ENCODE measurements at regions not wholly inside any gene's neighbourhood (a gene's known extent, or its start where the extent isn't known, plus 50 kb on each side); places are given as distances from the start of the nearest gene placed in this dataset.

DNA sequence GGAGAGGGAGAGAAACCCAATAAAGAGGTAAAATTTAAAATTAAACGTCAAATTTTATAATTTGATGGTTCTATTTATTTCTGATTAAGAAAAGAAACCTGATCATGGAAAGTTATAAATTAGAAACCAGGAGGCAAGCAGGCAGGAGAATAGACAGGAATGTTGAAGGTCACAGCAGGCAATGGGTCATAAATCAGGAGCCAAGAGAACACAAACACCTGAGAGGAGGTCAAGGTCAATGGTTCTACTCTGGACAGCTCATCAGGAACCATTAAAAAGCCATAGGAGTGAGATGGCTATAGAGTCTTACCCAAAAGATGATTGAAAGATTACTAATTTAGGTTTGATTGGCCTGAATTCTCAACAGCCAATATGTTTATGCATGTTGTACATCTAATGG is 126.9 kb upstream of the HCCS start:
- no peak for TF ChIP-seq EZH2 (IDR thresholded peaks at IDR 0.05; ENCODE audit: borderline replicate concordance, low read length)
- TF ChIP-seq, protein P1, sequence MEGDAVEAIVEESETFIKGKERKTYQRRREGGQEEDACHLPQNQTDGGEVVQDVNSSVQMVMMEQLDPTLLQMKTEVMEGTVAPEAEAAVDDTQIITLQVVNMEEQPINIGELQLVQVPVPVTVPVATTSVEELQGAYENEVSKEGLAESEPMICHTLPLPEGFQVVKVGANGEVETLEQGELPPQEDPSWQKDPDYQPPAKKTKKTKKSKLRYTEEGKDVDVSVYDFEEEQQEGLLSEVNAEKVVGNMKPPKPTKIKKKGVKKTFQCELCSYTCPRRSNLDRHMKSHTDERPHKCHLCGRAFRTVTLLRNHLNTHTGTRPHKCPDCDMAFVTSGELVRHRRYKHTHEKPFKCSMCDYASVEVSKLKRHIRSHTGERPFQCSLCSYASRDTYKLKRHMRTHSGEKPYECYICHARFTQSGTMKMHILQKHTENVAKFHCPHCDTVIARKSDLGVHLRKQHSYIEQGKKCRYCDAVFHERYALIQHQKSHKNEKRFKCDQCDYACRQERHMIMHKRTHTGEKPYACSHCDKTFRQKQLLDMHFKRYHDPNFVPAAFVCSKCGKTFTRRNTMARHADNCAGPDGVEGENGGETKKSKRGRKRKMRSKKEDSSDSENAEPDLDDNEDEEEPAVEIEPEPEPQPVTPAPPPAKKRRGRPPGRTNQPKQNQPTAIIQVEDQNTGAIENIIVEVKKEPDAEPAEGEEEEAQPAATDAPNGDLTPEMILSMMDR (IDR thresholded peaks at IDR 0.05; ENCODE audit: low read length): no peak
- no peak overlapping the region for H2AFZ ChIP-seq (ENCODE audit: low read length)
- no peaks in the 10 kb centered on the region for H3K27me3 ChIP-seq (ENCODE audit: insufficient read depth, low read length)
- no peak overlapping the region for H3K4me3 ChIP-seq (ENCODE audit: low read depth, low read length, poor library complexity, severe bottlenecking)
- no peak overlapping the region for H3K27ac ChIP-seq (ENCODE audit: low read depth, low read length, poor library complexity, severe bottlenecking)
- no peaks in the 10 kb centered on the region for H3K9me2 ChIP-seq (ENCODE audit: low read depth, low read length)
- H3K9me3 ChIP-seq (ENCODE audit: low read length): no peaks in the 10 kb centered on the region
- no peaks in the 10 kb centered on the region for H3K36me3 ChIP-seq (ENCODE audit: insufficient read depth, low read length)
- H3F3A ChIP-seq (ENCODE audit: insufficient read depth, low read length): no peaks in the 10 kb centered on the region
- H3K9ac ChIP-seq (ENCODE audit: low read length): no peak overlapping the region
- no peaks in the 10 kb centered on the region for H3K4me1 ChIP-seq (ENCODE audit: insufficient read depth, low read length, severe bottlenecking)
- no peak overlapping the region for H3K4me2 ChIP-seq (ENCODE audit: low read length)
- no peaks in the 10 kb centered on the region for H4K20me1 ChIP-seq (ENCODE audit: insufficient read depth, low read length)
- H3K79me2 ChIP-seq (ENCODE audit: insufficient read depth, low read length): no peaks in the 10 kb centered on the region

DNA sequence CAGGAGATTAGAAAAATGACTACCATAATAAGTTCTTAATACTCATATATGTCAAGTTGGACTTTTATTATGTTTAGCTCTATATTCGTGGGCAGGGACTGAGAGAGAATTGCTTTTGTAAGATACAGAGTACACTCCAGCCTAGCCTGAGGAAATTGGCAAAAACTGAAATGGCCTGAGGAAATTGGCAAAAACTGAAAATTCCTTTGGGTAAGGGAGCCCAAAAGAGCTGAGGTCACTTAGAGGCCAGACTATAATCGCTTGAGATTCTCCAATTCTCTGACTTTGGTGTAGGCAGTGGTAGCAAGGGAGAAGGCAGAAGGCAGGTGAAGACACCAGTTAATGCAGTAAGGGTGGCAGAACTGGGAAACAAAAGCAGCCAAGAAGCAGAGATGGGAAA is 124.5 kb upstream of the HCCS start:
- Histone ChIP-seq H3K9me2 (ENCODE audit: low read depth, low read length) (no peaks in the 10 kb centered on the region), H3K9me3 (ENCODE audit: low read length) (no peaks in the 10 kb centered on the region), H3K9ac (ENCODE audit: low read length) (no peak overlapping the region), H3K4me1 (ENCODE audit: insufficient read depth, low read length, severe bottlenecking) (no peaks in the 10 kb centered on the region), H4K20me1 (ENCODE audit: insufficient read depth, low read length) (no peaks in the 10 kb centered on the region), H3K4me3 (ENCODE audit: low read depth, low read length, poor library complexity, severe bottlenecking) (no peak overlapping the region), H3K27ac (ENCODE audit: low read depth, low read length, poor library complexity, severe bottlenecking) (no peak overlapping the region), H3K79me2 (ENCODE audit: insufficient read depth, low read length) (no peaks in the 10 kb centered on the region), H3K27me3 (ENCODE audit: insufficient read depth, low read length) (no peaks in the 10 kb centered on the region), H2AFZ (ENCODE audit: low read length) (no peak overlapping the region), H3K36me3 (ENCODE audit: insufficient read depth, low read length) (no peaks in the 10 kb centered on the region), H3F3A (ENCODE audit: insufficient read depth, low read length) (no peaks in the 10 kb centered on the region), H3K4me2 (ENCODE audit: low read length) (no peak overlapping the region)
- no peak for TF ChIP-seq EZH2 (IDR thresholded peaks at IDR 0.05; ENCODE audit: borderline replicate concordance, low read length)
- TF ChIP-seq, protein P1 (IDR thresholded peaks at IDR 0.05; ENCODE audit: low read length): no peak

DNA sequence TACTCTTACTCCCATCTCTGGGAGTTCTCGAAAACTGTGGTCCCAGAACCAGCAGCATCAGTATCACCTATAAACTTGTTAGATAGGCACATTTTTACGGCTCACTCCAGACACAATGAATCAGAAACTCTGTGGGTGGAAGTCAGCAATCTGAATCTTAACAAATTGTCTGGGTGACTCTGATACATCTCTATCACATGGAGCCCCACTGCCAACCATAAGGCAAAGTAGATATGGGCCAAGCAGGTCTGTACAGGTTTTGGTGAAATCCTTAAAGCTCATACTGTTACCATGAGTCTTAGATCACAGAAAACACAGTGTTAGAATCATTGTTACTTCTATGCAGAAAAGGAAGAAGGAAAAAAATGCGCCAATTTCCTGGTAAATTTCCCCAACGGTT is 122.5 kb upstream of the HCCS start:
- Histone ChIP-seq H3F3A (ENCODE audit: insufficient read depth, low read length) (no peaks in the 10 kb centered on the region), H3K4me3 (ENCODE audit: low read depth, low read length, poor library complexity, severe bottlenecking) (no peak overlapping the region), H3K9ac (ENCODE audit: low read length) (no peak overlapping the region), H3K4me2 (ENCODE audit: low read length) (no peak overlapping the region), H3K27ac (ENCODE audit: low read depth, low read length, poor library complexity, severe bottlenecking) (no peak overlapping the region), H4K20me1 (ENCODE audit: insufficient read depth, low read length) (no peaks in the 10 kb centered on the region), H3K79me2 (ENCODE audit: insufficient read depth, low read length) (no peaks in the 10 kb centered on the region), H3K9me2 (ENCODE audit: low read depth, low read length) (no peaks in the 10 kb centered on the region), H3K9me3 (ENCODE audit: low read length) (no peaks in the 10 kb centered on the region), H2AFZ (ENCODE audit: low read length) (no peak overlapping the region), H3K27me3 (ENCODE audit: insufficient read depth, low read length) (no peaks in the 10 kb centered on the region), H3K36me3 (ENCODE audit: insufficient read depth, low read length) (no peaks in the 10 kb centered on the region), H3K4me1 (ENCODE audit: insufficient read depth, low read length, severe bottlenecking) (no peaks in the 10 kb centered on the region)
- TF ChIP-seq EZH2 (IDR thresholded peaks at IDR 0.05; ENCODE audit: borderline replicate concordance, low read length): no peak
- TF ChIP-seq, protein P1 (IDR thresholded peaks at IDR 0.05; ENCODE audit: low read length): no peak
